HG03565 (cell line): ENCODE measurements at regions not wholly inside any gene's neighbourhood (a gene's known extent, or its start where the extent isn't known, plus 50 kb on each side); places are given as distances from the start of the nearest gene placed in this dataset.

Source experiments
- ATAC-seq: cut with Tn5 transposase; IDR thresholded peaks from one replicate; pipeline ENCODE4 v1.9.1; 2021; ENCODE audit warnings: mild to moderate bottlenecking, moderate library complexity; ENCODE audit not compliant: unreplicated experiment

DNA sequence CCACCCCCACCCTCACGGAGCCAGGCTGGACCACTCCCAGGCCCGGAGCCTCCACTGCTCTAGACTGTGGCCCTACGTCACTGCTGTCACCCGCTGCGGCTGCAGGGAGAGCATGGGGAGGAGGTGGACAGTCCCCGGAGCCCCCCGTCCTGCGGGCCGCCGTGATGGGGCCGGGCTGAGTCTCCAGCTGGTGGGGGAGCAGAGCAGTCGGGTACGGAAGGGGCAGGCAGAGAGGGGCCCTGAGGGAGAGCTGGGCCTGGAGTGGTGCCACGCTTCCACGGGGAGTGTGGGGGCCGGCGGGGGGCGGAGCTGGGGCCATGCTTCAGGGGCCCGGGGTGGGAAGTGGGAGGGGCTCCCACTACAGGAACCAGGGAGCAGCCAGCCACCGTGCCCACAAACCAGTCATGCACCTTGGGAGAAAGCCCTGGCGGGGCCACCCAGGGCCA is 98.9 kb upstream of the KCNK1 start:
- ATAC-seq: no peak

DNA sequence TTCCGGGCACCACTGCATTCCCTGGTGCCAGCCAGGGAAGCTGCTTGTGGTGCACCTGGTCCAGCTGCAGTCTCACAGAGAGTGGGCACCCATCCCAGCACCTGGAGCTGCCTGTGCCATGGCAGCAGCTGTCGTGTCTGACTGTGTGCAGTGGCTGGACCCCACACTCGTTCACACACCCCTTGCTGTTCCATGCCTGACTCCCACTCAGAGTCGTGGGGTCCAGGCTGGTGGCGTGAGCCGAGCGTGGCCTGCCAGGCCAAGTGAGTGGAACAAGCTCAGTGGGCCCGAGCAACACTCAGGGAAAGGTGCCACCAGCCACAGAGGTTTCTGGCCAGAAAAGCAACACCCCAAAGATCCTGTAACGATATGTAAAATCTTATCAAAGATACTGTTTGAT is 97.2 kb upstream of the KCNK1 start:
- no peak for ATAC-seq

DNA sequence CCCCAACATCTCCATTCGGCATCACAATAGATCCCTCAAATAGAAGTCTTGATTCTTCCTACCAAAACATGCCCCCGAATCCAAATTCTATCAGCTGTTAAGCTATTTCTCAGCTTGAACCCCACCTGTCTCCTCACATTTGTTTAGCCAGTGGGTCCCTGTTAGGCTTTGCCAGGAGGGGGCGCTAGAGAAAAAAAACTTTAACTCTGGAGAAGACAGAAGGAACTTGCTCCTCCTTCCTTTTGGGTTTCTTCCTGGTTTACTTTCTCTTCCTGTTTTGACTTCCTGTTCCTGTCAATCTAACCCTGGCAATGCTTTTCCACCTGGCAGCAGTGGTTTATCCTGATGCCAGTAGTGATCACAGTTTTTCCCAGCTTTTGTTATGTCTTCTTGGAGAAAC is 95.6 kb upstream of the KCNK1 start:
- ATAC-seq: no peak

DNA sequence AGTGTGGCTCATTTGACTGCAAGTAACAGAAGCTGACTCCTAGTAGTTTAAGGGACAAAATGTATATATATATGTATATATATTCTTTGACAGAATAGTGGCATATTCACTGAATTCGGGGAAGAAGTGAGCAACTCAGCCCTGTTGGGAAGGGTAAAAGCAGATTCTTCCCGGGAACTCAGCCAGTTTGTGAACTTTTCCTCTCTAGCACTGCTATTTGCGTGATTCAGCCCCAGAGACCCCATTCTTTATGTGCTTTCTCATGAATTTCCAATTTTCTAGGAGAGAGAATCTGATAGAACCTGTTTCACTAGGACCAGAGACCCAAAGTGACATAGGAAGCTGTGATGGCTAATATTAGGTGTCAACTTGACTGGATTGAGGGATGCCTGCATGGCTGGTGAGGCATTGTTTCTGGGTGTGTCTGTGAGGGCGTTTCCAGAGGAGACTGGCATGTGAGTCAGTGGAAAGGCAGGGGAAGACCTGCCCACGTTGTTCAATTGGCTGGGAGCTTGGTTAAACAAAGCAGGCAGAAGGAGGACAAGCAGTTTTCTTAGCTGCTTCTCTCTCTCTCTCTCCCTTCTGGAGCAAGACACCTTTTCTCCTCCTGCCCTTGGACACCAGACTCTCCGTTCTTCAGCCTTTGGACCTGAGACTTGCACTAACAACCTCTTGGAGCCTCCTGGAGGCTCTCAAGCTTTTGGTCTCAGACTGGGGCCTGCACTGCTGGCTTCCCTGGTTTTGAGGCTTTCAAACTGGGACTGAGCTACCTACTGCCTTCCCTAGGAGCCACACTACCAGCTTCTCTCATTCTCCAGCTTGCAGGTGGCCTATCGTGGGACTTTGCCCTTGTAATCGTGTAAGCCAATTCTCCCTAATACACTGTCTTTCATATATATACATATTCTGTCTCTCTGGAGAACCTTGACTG is 93.4 kb upstream of the KCNK1 start:
- no peak for ATAC-seq

DNA sequence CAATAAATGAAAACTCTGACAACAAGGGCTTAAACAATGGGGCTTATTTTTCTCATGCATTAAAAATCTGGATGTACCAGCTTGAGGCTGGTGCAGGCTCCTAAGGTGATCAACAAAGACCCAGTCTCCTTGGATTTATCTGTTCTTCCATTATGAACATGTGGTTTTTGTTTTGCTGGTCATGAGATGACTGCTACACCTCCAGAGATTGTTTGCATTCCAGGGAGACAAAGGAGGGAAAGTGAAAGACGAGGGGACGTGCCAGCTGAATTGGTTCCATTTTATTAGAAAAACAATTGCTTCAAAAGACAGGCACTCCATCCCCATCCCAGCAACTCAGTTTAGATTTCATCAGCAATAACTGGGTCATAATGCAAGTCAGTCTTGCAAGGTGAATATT is 90.9 kb upstream of the KCNK1 start:
- no peak for ATAC-seq

DNA sequence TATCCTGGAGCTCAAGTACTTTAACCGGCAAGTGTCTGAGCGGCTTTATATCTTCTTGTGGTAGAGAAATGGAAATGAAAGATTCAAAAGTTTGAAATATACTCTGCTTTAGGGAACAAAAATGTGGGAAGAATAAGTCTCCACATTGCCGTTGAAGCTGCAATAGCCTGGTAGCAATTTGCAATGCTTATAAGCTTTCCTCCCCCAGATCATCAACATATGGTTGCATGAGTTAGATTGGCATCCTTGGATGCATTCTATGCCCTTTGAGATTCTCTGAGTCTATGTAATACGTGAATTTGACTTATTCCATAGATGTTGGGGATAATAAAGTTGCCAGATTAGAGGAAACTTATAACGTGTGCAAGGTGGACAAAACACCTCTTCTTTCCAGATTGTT is 86.1 kb upstream of the KCNK1 start:
- ATAC-seq: no peak

DNA sequence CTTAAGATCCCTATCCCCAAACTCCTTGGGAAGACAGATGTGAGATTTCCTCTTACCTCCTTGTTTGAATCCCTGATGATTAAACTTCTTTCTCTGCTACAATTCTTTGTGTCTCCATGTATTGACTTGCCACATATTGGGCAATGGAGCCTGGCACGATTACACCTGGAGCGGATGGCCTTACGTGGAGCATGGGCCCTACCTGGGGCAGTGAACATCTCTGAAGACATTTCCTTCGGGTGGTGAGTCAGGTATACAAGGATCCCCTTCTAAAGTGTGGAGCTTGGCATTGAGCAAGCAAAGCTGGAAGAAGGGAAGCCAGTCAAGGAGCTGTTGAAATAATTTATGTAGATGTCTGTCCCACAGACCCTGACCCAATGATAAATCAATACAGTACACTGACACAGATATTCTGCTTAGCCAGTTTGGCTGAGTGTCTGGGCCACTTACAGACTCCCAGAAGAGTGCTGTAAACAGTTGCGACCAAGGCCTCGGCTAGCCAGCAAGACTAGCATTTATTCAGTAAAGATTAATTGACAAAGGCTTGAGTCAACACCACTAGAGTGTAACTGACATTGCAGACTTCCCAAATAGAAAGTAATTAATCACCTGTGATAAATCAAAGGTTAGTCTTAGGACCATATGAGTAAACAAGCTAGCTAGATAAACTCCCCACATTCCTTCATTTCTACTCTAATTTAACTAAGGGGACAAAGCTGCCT is 83.1 kb upstream of the KCNK1 start:
- ATAC-seq: no peak

DNA sequence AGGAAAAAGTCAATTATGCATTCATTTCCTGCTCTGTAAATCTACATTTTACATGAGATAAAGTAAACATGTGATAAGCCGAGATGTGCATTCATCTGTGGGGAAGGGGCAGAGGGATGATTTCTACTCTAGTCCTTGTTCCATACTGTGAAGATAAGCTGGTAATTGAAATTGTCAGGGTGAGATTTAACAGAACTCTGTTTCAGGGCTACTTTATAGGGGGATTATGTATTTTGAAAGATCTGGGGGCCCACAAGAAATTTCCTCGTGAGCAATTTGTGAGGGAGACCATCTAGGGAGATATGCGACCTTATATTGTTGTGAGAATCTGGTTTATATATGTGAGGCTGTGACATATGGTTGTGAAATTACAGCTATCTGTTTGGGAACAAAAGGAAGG is 73.1 kb upstream of the KCNK1 start:
- no peak for ATAC-seq

DNA sequence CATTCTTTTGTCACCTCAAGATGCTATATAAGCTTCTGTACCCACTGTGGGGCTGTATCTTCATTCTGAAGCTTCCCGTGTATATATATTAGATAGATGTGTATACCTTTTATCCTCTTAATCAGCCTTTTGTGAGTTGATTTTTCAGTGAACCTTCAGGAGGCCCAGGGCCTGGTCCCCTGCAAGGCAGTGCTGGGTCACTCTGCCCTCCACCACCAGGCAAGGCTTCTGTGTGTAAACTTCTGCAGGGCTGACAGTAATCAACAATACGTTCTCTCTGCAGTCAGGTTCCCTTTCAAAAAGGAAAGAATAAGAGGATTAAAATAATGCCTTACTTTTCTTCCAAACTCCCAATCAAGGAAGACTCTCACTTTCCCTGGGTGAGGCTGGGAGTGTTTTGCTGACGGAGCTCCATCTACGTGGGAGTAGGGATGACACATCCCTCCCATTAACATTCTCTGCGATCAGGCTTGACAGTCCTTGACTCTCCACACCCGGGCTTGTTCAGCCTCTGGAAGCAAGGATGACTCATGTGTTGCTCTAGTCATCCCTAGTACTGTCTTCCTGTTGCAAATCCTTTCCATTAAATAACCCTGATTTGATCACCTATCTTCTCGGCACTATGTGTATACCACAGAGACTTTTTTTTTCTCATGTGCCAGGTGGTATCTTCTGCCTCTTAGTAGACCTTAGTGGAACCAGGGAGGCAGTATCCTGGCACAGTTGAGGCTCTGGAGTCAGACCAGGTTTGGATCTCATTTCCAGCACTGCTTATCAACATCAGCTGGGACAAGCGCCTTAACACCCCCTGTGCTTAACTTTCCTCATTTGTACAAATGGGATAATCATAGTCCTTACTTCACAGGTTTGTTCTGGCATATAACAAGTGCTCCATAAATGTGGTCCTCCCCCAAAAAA is 70.3 kb upstream of the KCNK1 start:
- ATAC-seq: no peak

DNA sequence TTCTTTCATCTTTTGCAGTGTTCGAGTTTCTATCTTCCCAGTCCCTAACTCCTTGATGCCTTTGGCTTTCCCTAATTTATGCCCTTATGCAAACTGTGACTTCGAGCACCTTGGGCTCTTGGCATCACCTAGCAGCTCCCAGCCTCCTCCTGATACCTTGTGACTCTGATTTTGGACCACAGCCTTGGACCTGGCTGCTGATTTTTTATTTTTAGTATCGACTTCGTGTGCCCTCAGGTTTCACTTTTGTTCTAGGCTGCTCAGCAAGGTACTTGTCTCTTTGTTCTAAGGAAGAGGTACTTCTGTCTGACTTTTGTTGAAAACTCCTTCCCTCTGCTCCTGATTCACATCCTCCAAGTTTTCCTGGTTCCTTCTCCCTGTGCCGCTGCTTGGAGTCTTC is 69.6 kb upstream of the KCNK1 start:
- ATAC-seq: no peak

DNA sequence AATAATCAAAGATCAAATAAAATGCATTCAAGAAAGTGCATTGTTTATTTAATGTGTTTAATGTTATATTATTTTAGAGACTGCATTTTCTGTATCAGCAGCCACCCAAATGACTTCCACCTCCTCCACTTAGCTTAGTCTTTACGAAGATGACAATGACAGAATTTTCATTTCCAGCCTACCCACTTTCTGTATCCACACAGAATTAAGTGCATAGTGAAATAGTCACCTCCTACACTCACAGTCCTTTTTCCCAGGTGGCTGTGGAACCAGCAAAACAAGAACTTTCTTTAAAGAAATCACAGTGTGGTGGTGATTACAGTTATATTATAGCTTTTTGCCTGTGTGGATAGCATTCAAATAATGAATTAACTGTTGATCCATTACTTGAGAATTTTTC is 66.2 kb upstream of the KCNK1 start:
- no peak for ATAC-seq

DNA sequence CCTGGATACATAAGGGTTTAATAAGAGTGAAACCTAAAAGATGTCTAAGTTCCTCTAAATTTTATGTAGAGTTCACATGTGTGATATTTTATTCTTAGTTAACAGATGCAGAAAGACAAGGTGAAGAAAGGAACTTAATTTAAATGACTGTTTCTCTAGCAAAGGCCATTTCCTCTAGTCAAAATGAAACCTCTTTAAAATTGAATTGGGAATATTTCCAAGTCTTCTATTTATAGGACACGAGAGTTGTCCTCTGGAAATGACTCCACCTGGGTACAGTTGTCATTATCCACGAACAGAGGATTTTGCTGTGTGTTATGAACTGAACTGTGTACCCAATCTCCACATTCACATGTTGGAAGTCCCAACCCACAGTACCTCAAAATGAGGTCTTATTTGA is 64.5 kb upstream of the KCNK1 start:
- ATAC-seq: no peak

DNA sequence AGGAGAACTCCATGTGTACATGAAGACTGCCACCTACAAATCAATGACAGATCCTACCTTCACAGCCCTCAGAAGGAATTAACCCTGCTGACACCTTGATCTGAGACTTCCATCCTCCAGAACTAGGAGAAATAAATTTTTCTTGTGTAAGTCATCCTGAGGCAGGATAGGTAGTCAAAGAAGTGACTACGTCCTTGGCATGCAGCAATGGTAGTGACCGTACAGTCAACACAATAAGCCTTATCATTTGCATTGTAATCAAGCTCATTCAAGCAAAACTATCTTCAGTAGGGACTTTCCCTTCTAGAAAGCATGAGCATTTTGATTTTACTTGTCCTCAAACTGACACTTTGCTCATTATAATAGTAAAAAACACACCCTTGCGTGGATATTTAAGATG is 64.0 kb upstream of the KCNK1 start:
- no peak for ATAC-seq

DNA sequence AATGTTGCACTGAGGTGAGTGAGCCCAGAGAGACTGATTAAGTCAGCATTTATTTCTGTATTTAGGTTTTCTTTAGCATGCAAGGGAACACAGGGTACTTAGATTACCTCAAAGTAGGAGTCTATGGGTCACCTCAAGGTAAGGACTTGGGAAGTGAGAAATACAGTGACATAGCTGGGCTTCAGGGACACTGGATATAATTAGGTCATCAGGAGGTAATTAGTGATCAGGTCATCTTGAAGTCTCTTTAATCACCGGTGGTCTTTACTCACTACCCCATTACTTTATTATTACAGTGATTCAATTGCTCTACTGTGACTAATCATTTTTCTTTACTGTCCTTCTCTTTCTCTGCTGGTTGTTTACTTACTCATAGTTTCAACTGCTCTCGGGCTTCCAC is 59.9 kb upstream of the KCNK1 start:
- no peak for ATAC-seq

DNA sequence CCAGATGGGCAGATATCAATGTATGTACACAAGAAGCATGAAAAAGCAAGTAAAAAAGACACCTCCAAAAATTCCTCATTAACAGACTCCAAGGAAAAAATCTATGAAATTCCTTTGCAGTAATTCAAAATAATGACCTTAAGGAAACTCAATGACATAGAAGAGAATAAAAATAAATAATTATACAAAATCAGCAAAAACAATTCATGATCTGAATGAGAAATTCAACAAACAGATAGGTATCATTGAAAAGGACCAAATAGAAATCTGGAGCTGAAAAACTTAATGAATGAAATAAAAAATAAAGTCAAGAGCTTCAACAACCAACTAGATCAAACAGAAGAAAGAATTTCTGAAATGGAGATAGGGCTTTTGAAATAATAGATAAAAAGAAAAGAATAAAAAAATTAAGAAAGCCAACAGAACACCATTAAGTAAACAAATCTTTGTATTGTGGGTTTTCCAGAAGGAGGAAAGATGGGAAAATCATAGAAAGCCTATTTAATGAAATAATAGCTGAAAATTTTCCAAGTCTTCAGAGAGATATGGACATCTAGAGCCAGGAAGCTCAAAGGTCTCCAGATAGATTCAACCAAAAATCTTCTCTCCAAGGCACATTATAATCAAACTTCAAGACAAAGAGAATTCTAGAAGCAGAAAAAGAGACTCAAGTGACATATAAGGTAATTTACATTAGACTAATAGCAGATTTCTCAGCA is 52.0 kb upstream of the KCNK1 start:
- ATAC-seq: no peak
